SHP77 (cell line): ENCODE measurements at regions not wholly inside any gene's neighbourhood (a gene's known extent, or its start where the extent isn't known, plus 50 kb on each side); places are given as distances from the start of the nearest gene placed in this dataset.
"Not testable (repeated sequence)": the region's sequence is repeated elsewhere in the genome, so short reads cannot be mapped to it uniquely, and the experiment has no call there.

ENCODE experiments used
- DNase-seq, 2 experiments: peaks; one replicate each; lab custom pipeline; 2025; lab: John Stamatoyannopoulos, UW

DNA sequence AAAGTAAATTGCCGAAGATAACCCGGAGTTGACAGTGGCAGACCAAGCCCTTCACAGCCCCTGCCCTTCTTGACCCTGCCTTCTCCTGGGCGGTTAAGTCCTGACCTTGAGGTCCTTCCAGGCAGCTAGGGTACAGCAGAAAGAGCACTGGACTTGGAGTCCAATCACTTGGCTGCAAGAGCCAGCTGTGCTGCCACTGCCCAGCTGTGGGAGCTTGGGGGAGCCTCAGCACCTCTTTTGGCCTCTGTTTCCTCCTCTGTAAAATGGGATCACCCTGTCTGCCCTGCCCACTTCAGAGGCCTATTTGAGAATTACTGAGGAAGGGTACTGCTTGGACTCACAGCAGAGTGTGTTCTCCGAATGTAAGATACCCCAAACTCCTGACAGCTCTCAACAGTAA is 66.2 kb upstream of the SMAD6 start:
- no peak for DNase-seq

- not testable (repeated sequence) for DNase-seq
Measured at GRCh38 chr15:66637044-66637443, 65.0 kb upstream of the SMAD6 start.

DNA sequence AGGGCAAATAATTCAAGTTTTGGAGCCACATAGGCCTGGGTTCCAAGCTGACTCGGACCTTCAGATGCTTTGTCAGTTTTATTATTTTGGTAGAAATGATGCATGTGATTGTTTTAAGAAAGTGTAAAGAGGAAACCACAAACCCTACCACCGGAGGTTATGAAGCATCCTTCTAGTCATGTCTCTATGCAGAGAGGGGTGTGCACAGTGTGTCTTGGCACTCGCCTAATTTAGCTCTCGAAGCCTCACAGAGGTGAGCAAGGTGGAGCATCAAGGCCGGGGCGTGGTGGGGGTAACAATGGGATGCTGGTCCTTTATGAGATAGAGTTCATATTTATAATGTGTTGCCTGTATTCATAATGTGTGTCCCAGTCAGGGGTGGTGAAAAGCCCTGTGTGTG is 63.7 kb upstream of the SMAD6 start:
- DNase-seq: no peak

DNA sequence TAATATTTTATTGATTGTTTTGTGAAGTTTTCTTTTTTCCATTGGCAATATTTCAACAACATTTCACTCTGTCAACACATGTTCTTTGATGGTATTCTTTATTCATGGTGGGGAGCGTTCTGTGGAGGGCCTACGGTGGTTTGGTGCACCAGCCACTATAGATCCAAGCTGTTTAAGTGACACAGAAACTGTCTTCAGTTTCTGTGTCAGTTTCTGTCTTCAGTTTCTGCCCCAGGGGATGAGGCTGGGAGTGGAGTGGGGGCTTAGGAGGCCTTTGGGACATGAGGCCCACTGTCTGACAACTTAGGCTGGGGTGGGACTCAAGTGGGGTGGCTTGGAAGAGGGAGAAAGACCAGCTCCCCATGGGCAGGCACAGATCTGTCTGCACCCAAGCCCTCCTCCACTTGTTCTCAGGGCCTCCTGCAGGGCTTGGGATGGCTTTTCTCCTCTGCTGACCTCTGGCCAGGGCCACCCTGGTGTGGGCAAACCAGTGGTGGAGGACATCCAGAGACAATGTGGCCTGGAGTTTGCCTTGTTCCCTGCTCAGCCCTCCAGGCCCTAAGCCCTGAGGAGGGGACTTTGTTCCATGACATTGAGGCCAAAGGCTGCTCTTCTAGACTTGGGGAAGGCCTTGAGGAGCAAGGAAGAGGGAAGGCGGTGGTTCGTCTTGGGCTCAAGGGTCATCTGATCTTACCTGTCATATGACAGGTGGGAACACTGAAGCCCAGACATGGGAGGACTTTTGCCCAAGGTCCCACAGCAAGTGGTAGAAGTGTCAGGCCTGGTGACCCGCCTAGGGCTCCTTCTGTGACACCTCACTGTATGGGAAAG is 60.3 kb upstream of the SMAD6 start:
- no peak for DNase-seq

DNA sequence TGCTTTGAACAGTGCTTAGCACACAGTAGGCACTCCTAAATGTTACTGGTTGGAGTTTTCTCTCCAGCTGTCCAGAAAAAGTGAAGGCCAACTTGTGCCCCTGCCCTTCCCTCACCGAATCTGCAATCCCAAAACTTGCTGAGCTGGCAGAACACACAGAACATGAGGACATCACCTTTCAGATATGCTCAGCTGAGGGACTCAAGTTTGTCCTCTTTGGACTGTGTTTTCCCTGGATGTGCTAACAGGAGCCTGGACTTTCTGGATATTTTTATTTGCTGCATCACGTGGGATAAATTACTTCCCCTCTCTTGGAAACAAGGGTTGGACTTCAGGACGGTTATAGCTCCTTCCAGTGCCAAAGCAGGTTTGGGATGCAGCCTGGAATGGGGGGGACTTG is 59.5 kb upstream of the SMAD6 start:
- DNase-seq: no peak

DNA sequence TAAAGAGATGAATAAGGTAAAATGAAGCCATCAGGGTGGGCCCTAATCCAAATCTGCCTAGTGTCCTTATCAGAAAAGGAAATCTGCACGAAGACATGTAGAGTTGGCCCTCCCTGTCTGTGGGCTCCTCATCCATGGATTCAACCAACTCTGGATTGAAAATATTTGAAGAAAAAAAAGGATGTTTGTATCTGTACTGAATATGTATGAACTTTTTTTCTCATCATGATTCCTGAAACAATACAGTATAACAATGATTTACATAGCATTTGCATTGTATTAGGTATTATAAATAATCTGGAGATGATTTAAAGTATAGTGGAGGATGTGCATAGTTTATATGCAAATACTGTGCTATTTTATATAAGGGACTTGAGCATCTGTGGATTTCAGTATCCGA is 59.0 kb upstream of the SMAD6 start:
- DNase-seq: no peak

DNA sequence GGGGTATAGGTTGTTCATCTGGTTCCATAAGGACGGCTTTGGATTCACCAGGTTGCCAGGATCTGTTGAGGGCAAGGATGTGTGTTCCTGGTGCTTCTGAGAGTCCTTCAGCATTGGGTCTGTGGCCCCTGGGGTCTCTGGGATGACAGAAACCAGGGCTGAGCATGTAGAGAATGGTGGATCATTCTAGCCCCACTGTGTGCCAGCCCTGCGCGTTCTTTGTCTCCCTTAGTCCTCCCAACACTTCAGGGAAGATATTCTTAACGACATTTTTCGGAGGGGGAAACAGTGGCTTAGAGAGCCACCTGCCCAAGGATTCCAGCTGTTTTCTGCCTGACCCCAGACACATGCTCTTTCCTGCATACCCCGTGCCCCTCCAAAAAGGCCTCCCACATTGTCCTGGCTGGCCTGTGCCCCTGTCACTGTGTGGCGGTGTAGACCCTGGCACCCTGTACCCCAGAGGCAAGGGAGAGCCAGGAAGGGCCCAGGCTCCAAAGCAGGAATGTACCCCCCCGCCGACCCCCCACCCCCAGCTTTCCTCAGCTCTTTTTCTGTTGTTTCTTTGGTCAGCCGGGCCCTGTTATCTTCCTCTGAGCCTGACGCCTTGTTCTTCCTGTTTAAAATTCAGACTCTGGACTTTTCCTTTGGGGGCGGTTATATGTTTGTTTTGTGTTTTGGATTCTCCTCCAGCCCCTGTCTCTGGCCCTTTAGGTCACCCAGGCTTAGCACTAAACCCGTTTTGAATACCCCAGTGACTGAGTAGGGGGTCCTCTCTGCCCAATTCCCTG is 57.8 kb upstream of the SMAD6 start:
- no peak for DNase-seq

DNA sequence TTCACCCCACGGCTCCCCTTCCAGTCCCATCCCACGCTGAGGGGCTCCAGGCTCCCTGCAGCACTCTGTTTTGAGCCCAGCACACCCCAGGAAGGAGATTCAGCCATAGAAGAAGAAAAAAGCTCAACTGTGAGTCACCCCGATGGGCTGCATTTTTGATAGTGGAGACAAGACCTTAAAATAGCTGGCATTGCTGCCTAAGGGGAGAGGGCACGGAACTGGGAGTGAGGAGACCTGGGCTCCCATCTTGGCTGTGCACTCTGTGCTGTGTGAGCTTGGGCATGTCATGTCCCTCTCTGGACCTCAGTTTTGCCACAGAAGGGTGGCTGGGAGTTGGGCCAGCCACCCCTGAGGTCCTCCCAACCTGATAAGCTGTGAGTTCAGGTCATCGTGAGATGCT is 57.2 kb upstream of the SMAD6 start:
- no peak for DNase-seq

DNA sequence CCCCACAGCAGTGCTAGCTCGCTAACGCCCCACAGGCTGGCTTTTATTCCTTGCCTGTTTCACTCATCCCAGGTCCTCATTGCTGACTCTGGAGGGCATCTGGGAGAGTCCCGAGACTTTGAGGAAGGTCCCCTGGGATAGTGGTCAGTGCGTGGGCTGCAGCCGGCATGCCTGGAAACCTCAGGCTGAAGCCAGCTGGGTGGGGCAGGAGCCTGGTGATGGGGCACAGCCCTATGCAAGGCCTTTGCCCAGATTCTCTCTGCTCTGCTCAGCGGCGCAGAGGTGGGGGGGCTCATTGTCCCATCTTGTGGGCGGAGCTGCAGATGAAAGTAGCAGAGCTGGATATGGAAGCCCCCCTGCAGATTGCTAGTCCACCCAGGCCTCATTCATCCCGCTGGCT is 55.7 kb upstream of the SMAD6 start:
- DNase-seq: no peak

DNA sequence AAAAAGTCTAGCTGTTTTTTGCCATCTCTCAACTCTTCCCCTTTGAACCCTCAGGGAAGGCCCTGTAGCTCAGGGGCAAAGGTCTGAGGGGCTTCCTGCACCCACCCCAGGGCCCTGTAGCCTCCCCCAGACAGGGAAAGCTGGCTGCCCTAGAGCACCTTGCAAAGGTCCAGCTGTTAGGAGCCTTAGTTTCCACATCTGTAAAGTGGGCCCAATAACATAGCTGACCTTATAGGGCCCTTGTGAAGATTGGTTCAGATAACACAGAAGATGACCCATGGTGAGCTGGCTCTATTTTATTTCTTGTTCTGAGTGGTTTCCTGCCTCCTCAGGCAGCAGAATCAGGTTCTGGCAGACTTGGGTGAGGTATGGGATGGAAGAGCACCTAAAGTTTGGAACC is 55.2 kb upstream of the SMAD6 start:
- DNase-seq: no peak

DNA sequence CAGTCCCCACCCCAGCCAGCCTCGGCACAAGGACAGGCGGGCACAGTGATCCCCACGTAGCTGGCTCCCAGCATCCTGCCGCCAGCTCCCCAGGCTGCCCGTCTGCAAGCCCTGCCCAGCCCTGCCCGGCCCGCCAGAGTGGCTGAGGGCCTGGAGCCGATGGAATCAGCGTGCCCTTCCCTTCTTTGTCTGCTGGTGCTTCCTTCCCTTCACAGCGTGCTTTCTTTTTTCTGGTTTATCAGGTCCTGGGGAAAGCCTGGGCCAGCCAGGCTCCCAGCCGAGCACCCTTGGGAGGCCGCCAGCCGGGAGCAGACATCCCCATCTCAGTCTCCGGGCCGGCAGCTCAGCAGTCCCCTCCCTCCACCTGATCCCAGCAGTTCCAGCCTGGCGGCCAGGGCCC is 54.7 kb upstream of the SMAD6 start:
- DNase-seq: no peak

DNA sequence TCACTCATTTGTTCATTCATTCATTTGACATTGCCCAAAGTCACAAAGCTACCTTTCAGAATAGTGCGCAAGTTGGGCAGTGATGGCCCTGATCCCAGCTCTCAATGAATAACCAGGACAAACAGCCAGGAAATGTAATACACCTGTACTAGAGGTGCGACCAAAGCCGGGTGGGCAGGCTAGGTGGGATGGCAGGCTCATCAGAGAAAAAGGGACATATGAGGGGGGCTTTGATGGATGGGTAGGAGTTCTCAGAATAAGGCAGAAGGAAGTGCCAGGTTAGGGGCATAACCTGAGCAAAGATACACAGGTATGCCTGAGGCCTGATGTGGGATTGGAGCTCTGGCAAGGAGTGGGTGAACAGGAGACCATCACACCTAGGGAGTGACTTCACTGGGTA is 53.4 kb upstream of the SMAD6 start:
- DNase-seq: no peak

GRCh38 chr15:66649235-66649984 is 52.6 kb upstream of the SMAD6 start:
- no peak for DNase-seq

- no peak for DNase-seq
Measured at GRCh38 chr15:66650433-66650832, 51.6 kb upstream of the SMAD6 start.

- no peak for DNase-seq
Measured at GRCh38 chr15:66651198-66651597, 50.8 kb upstream of the SMAD6 start.

DNA sequence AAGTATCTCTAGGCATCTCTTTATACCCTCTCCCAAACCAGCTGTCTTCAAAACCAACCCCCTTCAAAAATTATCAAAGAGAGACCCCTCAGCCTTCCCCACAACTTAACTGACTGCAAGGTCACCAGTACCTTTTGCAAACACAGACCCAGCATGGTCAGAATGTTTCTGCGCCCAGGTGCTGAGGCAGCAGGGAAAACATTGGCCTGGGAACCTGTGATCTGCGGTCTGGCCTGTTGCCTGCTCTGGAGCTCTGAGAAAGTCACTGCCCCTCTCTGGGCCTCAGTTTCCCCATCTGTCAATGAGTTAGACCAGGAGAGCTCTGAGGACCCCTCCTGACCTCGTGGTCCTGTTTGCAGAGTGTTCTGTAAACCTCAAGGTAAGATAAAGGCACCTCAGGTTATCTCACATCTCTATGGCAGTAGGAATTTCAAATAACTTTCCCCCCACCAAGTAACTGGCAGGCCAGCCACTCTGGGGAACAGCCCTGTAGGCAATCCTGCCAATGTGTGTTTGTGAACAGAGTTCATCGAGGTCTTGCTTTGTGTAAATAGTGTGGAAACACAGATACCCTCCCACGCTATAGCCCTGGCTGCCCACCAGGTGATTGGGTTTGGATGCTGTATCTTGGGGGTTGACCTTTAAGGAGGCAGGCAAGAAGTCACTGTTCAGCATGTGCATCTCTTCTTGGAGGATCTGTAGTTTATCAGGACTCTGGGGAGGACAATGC is 50.0 kb upstream of the SMAD6 start:
- no peak for DNase-seq
